SK-N-SH (cell line): ENCODE measurements at regions not wholly inside any gene's neighbourhood (a gene's known extent, or its start where the extent isn't known, plus 50 kb on each side); places are given as distances from the start of the nearest gene placed in this dataset.

Experiments used
- CHD2 ChIP-seq: fragments of 150-350 bp; IDR thresholded peaks from 2 replicates; pipeline ENCODE4 v1.6.1; 2018; ENCODE audit warnings: low read length; ENCODE audit not compliant: partially characterized antibody
- EP300 ChIP-seq, 2 experiments: IDR thresholded peaks; 2 replicates each; pipeline versions ENCODE4 v1.4.0 to v1.6.1; 2012; ENCODE audit warnings: borderline replicate concordance in 1 of 2, low read depth in 1 of 2, low read length in 1 of 2
- FOXM1 ChIP-seq: IDR thresholded peaks from 2 replicates; pipeline ENCODE4 v1.4.0; 2012; ENCODE audit warnings: low read depth, mild to moderate bottlenecking
- GABPA ChIP-seq: IDR thresholded peaks from 2 replicates; pipeline ENCODE4 v1.4.0; 2012; ENCODE audit warnings: low read depth, mild to moderate bottlenecking
- MXI1 ChIP-seq: IDR thresholded peaks from 2 replicates; pipeline ENCODE4 v1.6.1; 2012; ENCODE audit warnings: mild to moderate bottlenecking, low read depth, low read length, improper control_type of control experiment
- REST ChIP-seq: IDR thresholded peaks from 2 replicates; pipeline ENCODE4 v1.6.1; 2012; ENCODE audit warnings: mild to moderate bottlenecking, low read depth, low read length, moderate library complexity
- RFX5 ChIP-seq: IDR thresholded peaks from 2 replicates; pipeline ENCODE4 v1.6.1; 2012; ENCODE audit warnings: mild to moderate bottlenecking, improper control_type of control experiment, low read length
- ZBTB33 ChIP-seq: IDR thresholded peaks from 2 replicates; pipeline ENCODE4 v1.4.0; 2012; ENCODE audit warnings: low read depth, borderline replicate concordance
- TF ChIP-seq, protein P1 (sequence below): fragments of 200-600 bp; sonication (generic); IDR thresholded peaks from 2 replicates; pipeline ENCODE4 v1.6.1; 2017; ENCODE audit warnings: antibody characterized with exemption, mild to moderate bottlenecking, moderate library complexity
- TF ChIP-seq, protein P2 (sequence below): IDR thresholded peaks from 2 replicates; pipeline ENCODE4 v1.4.0; 2012; ENCODE audit warnings: low read depth

GRCh38 chr12:124393414-124393790, 98.5 kb downstream of the RFLNA start:
- no peak for TF ChIP-seq FOXM1
- no peak for TF ChIP-seq ZBTB33
- TF ChIP-seq, protein P1, sequence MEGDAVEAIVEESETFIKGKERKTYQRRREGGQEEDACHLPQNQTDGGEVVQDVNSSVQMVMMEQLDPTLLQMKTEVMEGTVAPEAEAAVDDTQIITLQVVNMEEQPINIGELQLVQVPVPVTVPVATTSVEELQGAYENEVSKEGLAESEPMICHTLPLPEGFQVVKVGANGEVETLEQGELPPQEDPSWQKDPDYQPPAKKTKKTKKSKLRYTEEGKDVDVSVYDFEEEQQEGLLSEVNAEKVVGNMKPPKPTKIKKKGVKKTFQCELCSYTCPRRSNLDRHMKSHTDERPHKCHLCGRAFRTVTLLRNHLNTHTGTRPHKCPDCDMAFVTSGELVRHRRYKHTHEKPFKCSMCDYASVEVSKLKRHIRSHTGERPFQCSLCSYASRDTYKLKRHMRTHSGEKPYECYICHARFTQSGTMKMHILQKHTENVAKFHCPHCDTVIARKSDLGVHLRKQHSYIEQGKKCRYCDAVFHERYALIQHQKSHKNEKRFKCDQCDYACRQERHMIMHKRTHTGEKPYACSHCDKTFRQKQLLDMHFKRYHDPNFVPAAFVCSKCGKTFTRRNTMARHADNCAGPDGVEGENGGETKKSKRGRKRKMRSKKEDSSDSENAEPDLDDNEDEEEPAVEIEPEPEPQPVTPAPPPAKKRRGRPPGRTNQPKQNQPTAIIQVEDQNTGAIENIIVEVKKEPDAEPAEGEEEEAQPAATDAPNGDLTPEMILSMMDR: no peak
- TF ChIP-seq RFX5: no peak
- no peak for TF ChIP-seq MXI1
- no peak for TF ChIP-seq GABPA
- TF ChIP-seq CHD2: no peak
- TF ChIP-seq, protein P2, sequence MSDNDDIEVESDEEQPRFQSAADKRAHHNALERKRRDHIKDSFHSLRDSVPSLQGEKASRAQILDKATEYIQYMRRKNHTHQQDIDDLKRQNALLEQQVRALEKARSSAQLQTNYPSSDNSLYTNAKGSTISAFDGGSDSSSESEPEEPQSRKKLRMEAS: no peak
- no peak for TF ChIP-seq EP300 (IDR thresholded peaks at IDR 0.05; ENCODE audit: borderline replicate concordance in 1 of 2, low read depth in 1 of 2, low read length in 1 of 2)
- no peak for TF ChIP-seq REST
